Ishikawa (cell line): ENCODE measurements at regions not wholly inside any gene's neighbourhood (a gene's known extent, or its start where the extent isn't known, plus 50 kb on each side); places are given as distances from the start of the nearest gene placed in this dataset.

ENCODE experiments used
- CEBPB ChIP-seq: IDR thresholded peaks from 2 replicates; pipeline ENCODE4 v1.6.1; 2012
- CREB1 ChIP-seq: IDR thresholded peaks from 2 replicates; pipeline ENCODE4 v1.6.1; 2012; ENCODE audit warnings: low read depth
- EGR1 ChIP-seq: IDR thresholded peaks from 2 replicates; pipeline ENCODE4 v1.6.1; 2012
- EP300 ChIP-seq: IDR thresholded peaks from 2 replicates; pipeline ENCODE4 v1.6.1; 2012; ENCODE audit warnings: borderline replicate concordance
- FOXM1 ChIP-seq: IDR thresholded peaks from 2 replicates; pipeline ENCODE4 v1.6.1; 2012; ENCODE audit warnings: low read depth, borderline replicate concordance
- NFIC ChIP-seq: IDR thresholded peaks from 2 replicates; pipeline ENCODE4 v1.6.1; 2012
- RAD21 ChIP-seq: IDR thresholded peaks from 2 replicates; pipeline ENCODE4 v1.6.1; 2012; ENCODE audit warnings: low read depth
- TAF1 ChIP-seq: IDR thresholded peaks from 2 replicates; pipeline ENCODE4 v1.6.1; 2012; ENCODE audit warnings: low read depth, mild to moderate bottlenecking
- TCF12 ChIP-seq: IDR thresholded peaks from 2 replicates; pipeline ENCODE4 v1.6.1; 2012; ENCODE audit warnings: low read depth
- TEAD4 ChIP-seq: IDR thresholded peaks from 2 replicates; pipeline ENCODE4 v1.6.1; 2012
- YY1 ChIP-seq: IDR thresholded peaks from 2 replicates; pipeline ENCODE4 v1.6.1; 2012; ENCODE audit warnings: low read depth
- ZBTB7A ChIP-seq: IDR thresholded peaks from 2 replicates; pipeline ENCODE4 v1.6.1; 2012; ENCODE audit warnings: low read depth
- TF ChIP-seq, protein P1 (sequence below): IDR thresholded peaks from 2 replicates; pipeline ENCODE4 v1.6.1; 2012
- TF ChIP-seq, protein P2 (sequence below): IDR thresholded peaks from 2 replicates; pipeline ENCODE4 v1.6.1; 2012; ENCODE audit warnings: low read depth, mild to moderate bottlenecking
- TF ChIP-seq, protein P3 (sequence below): IDR thresholded peaks from 2 replicates; pipeline ENCODE4 v1.6.1; 2012

DNA sequence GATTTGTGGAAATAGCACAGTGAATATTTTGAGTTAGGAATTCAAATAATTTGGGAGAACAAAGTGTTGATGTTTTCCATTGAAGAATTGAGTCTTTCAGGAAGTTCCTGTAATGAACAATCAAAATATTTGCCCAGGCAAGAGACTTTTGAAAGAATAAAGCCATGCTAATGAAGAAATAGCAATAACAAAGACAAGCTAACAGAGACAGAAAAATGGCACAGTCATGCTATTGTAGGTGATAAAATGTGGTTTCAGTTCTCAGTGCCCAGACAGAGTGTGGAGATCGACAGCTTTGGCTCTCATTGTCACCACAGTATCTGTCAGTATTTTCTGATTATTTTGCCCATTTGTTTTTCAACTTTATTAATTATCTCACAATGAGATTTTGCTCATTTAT is 490.8 kb upstream of the PIK3C3 start:
- TF ChIP-seq EP300 (no peak), EGR1 (no peak)
- TF ChIP-seq, protein P1, sequence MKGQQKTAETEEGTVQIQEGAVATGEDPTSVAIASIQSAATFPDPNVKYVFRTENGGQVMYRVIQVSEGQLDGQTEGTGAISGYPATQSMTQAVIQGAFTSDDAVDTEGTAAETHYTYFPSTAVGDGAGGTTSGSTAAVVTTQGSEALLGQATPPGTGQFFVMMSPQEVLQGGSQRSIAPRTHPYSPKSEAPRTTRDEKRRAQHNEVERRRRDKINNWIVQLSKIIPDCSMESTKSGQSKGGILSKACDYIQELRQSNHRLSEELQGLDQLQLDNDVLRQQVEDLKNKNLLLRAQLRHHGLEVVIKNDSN = no peak
- TF ChIP-seq, protein P2, sequence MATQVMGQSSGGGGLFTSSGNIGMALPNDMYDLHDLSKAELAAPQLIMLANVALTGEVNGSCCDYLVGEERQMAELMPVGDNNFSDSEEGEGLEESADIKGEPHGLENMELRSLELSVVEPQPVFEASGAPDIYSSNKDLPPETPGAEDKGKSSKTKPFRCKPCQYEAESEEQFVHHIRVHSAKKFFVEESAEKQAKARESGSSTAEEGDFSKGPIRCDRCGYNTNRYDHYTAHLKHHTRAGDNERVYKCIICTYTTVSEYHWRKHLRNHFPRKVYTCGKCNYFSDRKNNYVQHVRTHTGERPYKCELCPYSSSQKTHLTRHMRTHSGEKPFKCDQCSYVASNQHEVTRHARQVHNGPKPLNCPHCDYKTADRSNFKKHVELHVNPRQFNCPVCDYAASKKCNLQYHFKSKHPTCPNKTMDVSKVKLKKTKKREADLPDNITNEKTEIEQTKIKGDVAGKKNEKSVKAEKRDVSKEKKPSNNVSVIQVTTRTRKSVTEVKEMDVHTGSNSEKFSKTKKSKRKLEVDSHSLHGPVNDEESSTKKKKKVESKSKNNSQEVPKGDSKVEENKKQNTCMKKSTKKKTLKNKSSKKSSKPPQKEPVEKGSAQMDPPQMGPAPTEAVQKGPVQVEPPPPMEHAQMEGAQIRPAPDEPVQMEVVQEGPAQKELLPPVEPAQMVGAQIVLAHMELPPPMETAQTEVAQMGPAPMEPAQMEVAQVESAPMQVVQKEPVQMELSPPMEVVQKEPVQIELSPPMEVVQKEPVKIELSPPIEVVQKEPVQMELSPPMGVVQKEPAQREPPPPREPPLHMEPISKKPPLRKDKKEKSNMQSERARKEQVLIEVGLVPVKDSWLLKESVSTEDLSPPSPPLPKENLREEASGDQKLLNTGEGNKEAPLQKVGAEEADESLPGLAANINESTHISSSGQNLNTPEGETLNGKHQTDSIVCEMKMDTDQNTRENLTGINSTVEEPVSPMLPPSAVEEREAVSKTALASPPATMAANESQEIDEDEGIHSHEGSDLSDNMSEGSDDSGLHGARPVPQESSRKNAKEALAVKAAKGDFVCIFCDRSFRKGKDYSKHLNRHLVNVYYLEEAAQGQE = no peak

DNA sequence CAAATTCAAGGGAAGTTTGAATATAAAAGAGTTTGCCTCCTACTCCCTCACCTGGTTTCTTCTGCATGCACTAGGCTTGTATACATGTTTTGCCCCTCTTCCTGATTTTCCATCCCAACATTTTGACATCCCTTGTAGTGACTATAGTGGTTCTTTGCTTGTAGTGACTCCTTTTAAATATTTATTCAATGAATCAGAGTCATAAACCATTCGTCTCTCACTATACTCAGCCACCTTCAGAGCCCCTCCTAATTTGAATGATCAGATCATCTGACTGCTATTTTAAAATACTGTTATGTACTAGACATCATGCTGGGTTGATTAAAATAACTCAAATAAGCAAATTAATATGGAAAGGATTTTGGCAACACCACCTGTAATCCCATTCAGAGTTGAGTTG is 492.1 kb upstream of the PIK3C3 start:
- no peak for TF ChIP-seq TEAD4
- TF ChIP-seq RAD21 = no peak
- TF ChIP-seq EGR1 = no peak
- TF ChIP-seq NFIC = no peak
- TF ChIP-seq TCF12 = no peak
- TF ChIP-seq, protein P3, sequence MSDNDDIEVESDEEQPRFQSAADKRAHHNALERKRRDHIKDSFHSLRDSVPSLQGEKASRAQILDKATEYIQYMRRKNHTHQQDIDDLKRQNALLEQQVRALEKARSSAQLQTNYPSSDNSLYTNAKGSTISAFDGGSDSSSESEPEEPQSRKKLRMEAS = no peak
- TF ChIP-seq CREB1 = no peak
- no peak for TF ChIP-seq TAF1
- TF ChIP-seq, protein P2 = no peak
- no peak for TF ChIP-seq ZBTB7A
- no peak for TF ChIP-seq YY1
- no peak for TF ChIP-seq FOXM1

DNA sequence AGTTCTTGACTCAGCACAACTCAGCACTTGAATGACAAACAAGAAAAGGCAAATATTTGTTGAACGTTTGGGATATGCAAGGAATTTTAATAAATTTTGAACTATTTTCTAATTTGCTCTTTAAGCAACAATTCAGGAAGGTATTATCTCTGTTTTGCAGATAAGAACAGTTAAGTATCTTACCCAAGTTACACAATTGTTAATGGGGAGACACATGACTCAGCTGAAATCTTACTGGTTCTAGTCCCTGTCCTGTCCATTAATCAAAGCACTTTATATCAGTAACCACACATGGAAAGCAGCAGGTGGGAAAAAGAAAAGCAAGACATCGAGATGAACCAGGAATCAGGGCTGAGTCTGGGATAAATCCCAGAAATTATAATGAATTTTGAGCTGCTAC is 493.9 kb upstream of the PIK3C3 start:
- TF ChIP-seq, protein P2 = no peak
- no peak for TF ChIP-seq FOXM1
- no peak for TF ChIP-seq NFIC
- no peak for TF ChIP-seq RAD21
- no peak for TF ChIP-seq CEBPB
- TF ChIP-seq CREB1 = no peak

DNA sequence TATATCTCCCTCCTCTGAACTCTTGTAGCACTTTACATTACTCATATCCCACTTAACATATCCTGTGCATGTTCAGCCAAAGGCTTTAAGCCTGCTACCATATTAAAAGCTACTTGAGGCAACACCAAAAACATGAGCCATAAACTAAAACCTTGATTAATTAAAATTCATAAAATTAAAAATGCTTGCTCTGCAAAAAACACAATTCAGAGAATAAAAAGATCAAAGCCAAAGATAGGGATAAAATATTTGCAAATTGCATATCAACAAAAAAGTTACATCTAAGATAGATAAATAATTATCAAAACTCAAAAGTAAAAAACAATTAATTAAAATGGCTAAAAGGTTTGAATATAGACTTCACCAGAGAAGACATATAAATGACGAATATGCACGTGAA is 495.4 kb upstream of the PIK3C3 start:
- TF ChIP-seq TEAD4 (no peak), CREB1 (no peak), FOXM1 (no peak), EGR1 (no peak), CEBPB (no peak), RAD21 (no peak), NFIC (no peak), TAF1 (no peak), EP300 (no peak), TCF12 (no peak), ZBTB7A (no peak), YY1 (no peak)
- TF ChIP-seq, protein P3 = no peak
- TF ChIP-seq, protein P2 = no peak
- TF ChIP-seq, protein P1 = no peak
